Testis (tissue), 2 donors: ENCODE measurements at regions not wholly inside any gene's neighbourhood (a gene's known extent, or its start where the extent isn't known, plus 50 kb on each side); places are given as distances from the start of the nearest gene placed in this dataset.
A peak's percentile ranks its signal among the peaks of the same experiment; 100 is the strongest.

Experiments
- DNase-seq: peaks from one replicate; pipeline ENCODE4 v3.0.0-alpha.2; 2019
- H3K27ac ChIP-seq, 2 donors: fragments of 200-600 bp; sonication (generic); one replicate each; pipeline ENCODE4 v1.5.1; 2019
- H3K27me3 ChIP-seq: fragments of 200-600 bp; sonication (generic); one replicate; pipeline ENCODE4 v1.5.1; 2019
- H3K36me3 ChIP-seq: fragments of 200-600 bp; sonication (generic); one replicate; pipeline ENCODE4 v1.5.1; 2017; ENCODE audit warnings: low read depth; ENCODE audit errors: missing control alignments
- H3K4me1 ChIP-seq: fragments of 200-600 bp; sonication (generic); one replicate; pipeline ENCODE4 v1.5.1; 2019
- H3K4me3 ChIP-seq, 2 donors: fragments of 200-600 bp; sonication (generic); one replicate each; pipeline ENCODE4 v1.5.1; 2017 to 2019
- H3K9me3 ChIP-seq: fragments of 200-600 bp; sonication (generic); one replicate; pipeline ENCODE4 v1.5.1; 2017
- CTCF ChIP-seq, 3 experiments: fragments of 450-650 bp in 2 of 3; fragments of 200-600 bp in 1 of 3; sonication (generic) in 1 of 3; IDR thresholded peaks; one replicate each; pipeline ENCODE4 v1.5.1; 2016 to 2019; ENCODE audit warnings: antibody characterized with exemption in 3 of 3, mild to moderate bottlenecking in 2 of 3, moderate library complexity in 1 of 3
- POLR2A ChIP-seq: fragments of 450-650 bp; IDR thresholded peaks from one replicate; pipeline ENCODE4 v1.6.1; 2017; ENCODE audit warnings: antibody characterized with exemption, mild to moderate bottlenecking, moderate library complexity
- WGBS, 2 donors: methylation state at CpG; one replicate each; pipeline ENCODE4 v1.1.5; 2018; 5-methylcytosine and 5-hydroxymethylcytosine counted together
- intact Hi-C: fragments of 100-400 bp; cut with DNase I; formaldehyde crosslinking; loops from one replicate; pipeline ENCODE4 v1.15.1; 2023; ENCODE audit warnings: low total_unique reads

- Histone ChIP-seq H3K36me3 (no peaks in the 10 kb centered on the region), H3K9me3 (no peaks in the 10 kb centered on the region), H3K27ac (no peak overlapping the region), H3K4me3 (no peak overlapping the region), H3K4me1 (peaks cover 50% of the 10 kb centered on the region), H3K27me3 (no peaks in the 10 kb centered on the region)
- 86 to 94% methylated on average over 16 to 25 of the region's 25 CpGs for WGBS, 2 donors
- no peak for TF ChIP-seq POLR2A
- TF ChIP-seq CTCF (IDR thresholded peaks at IDR 0.05): no peak
- intact Hi-C loops: no loop called here
- no peak for DNase-seq
Measured at GRCh38 chr2:120817136-120817955, 81.7 kb downstream of the GLI2 start.

- intact Hi-C loops: no loop called here
- Histone ChIP-seq H3K4me1 (peaks cover 53% of the 10 kb centered on the region), H3K4me3 (no peak overlapping the region), H3K27ac (peak overlapping the region in 1 of 2 donors; percentile 15), H3K36me3 (no peaks in the 10 kb centered on the region), H3K27me3 (no peaks in the 10 kb centered on the region), H3K9me3 (no peaks in the 10 kb centered on the region)
- WGBS, 2 donors: 58 to 72% methylated on average over 3 of the region's 3 CpGs
- DNase-seq: no peak
- no peak for TF ChIP-seq POLR2A
- TF ChIP-seq CTCF (IDR thresholded peaks at IDR 0.05): no peak
Measured at GRCh38 chr2:120817956-120818325, 82.3 kb downstream of the GLI2 start.

DNA sequence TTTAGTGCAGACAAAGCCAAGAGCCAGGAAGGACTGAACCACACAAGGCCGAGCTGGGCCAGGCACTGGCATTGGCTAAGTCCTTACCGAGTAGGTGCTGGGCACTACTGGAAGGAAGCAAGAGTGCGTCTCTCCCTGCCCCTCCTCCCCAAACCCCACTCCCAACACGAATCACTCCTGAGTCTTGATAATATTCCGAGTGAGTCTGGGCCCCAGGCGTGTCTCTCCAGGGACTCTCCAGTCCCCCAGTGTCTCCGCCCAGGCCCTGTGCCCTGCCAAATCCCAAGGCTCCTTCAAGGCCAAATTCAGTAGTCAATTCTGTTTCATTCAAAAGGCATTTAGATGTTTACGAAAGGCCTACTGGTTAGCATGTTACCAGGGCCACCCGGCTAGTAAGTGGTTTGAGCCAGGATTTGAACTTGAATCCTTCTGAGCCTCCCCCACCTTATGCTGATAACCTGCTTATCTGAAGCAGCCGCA is 82.8 kb downstream of the GLI2 start:
- Histone ChIP-seq H3K27me3 (no peaks in the 10 kb centered on the region), H3K9me3 (no peaks in the 10 kb centered on the region), H3K27ac (peak overlapping the region in 1 of 2 donors; percentile 15), H3K4me3 (no peak overlapping the region), H3K36me3 (no peaks in the 10 kb centered on the region), H3K4me1 (peaks cover 53% of the 10 kb centered on the region)
- no peak for TF ChIP-seq CTCF (IDR thresholded peaks at IDR 0.05)
- TF ChIP-seq POLR2A: no peak
- intact Hi-C loops: no loop called here
- 27 to 48% methylated on average over 10 of the region's 10 CpGs for WGBS, 2 donors
- peak; percentile 68 for DNase-seq

DNA sequence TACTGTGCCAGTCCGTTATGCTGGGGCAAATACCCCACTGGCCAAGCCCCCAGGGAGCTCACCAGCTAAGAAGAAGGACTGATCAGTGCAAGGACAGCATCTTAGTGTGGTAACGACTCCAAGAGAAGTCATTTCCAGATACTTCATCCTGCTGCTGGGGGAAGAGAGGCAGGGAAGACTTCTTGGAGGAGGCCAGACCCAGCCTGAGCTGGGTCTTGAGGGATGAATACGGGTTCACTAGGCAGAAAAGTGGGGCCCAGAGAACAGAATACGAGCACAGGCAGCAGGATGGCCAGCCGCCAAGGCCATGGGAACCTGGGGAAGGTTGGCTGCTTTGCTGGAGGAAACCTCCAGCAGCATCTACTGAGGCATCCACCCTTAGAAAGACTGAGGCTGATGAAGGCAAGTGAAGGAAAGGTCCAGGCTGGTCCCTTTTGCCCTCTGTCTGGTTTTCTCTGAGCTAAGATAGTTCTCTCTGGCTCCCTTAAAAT is 84.1 kb downstream of the GLI2 start:
- intact Hi-C loops: no loop called here
- Histone ChIP-seq H3K27ac (peak overlapping the region; percentile 77 to 84), H3K9me3 (no peaks in the 10 kb centered on the region), H3K36me3 (no peaks in the 10 kb centered on the region), H3K4me3 (no peak overlapping the region), H3K27me3 (no peaks in the 10 kb centered on the region), H3K4me1 (peaks cover 53% of the 10 kb centered on the region)
- 51 to 63% methylated on average over 5 of the region's 5 CpGs for WGBS, 2 donors
- DNase-seq: no peak
- TF ChIP-seq CTCF (IDR thresholded peaks at IDR 0.05) (no peak), POLR2A (no peak)
